WI38 (cell line): ENCODE measurements at regions not wholly inside any gene's neighbourhood (a gene's known extent, or its start where the extent isn't known, plus 50 kb on each side); places are given as distances from the start of the nearest gene placed in this dataset.

Experiments used
- H3K4me3 ChIP-seq: 2 replicates; pipeline ENCODE4 v1.5.1; 2011; ENCODE audit warnings: low read depth, mild to moderate bottlenecking, control low read depth, low read length
- TF ChIP-seq, protein P1 (sequence below): IDR thresholded peaks from 2 replicates; pipeline ENCODE4 v1.5.1; 2012; ENCODE audit warnings: low read depth, mild to moderate bottlenecking, control low read depth, low read length

DNA sequence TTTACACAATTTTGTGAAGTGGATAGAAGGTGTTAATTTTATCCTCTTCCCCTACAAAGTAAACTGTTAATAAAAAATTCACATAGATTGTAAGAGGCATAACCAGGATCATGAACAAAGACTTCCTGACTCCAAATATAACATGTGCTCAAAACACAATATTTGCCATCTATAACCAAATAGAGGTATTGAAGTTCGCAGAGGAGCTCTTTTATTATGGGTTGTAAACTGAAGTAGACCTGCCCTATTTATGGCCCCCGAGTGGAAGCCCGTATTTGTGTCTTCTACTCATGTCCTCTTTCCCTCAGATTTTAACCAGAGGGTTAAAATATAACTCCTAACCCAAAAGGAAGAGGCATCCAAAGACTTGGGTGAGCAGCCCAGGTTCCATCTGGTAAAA is 285.6 kb upstream of the COL8A1 start:
- TF ChIP-seq, protein P1, sequence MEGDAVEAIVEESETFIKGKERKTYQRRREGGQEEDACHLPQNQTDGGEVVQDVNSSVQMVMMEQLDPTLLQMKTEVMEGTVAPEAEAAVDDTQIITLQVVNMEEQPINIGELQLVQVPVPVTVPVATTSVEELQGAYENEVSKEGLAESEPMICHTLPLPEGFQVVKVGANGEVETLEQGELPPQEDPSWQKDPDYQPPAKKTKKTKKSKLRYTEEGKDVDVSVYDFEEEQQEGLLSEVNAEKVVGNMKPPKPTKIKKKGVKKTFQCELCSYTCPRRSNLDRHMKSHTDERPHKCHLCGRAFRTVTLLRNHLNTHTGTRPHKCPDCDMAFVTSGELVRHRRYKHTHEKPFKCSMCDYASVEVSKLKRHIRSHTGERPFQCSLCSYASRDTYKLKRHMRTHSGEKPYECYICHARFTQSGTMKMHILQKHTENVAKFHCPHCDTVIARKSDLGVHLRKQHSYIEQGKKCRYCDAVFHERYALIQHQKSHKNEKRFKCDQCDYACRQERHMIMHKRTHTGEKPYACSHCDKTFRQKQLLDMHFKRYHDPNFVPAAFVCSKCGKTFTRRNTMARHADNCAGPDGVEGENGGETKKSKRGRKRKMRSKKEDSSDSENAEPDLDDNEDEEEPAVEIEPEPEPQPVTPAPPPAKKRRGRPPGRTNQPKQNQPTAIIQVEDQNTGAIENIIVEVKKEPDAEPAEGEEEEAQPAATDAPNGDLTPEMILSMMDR, result no peak

DNA sequence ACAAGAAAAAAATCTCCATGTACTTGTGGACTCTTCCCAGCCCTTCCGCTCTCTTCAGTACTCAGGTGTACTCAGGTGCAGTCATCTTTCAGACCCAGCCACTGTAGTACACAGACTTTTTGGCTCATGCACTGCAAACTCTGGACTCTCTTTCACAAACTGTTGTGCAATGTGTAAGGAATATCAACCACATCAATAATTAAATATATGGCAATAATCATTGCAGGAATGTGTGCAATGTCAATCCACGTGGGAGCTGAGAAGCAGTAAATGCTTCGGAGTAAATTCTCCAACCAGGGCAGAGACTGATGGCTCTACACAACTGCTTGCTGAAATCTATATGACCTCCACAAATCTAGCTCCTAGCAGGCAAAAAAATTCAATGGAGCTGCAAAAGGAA is 287.3 kb upstream of the COL8A1 start:
- TF ChIP-seq, protein P1, result no peak

More for the DNA sequence above, 285.6 kb upstream of the COL8A1 start:
- H3K4me3 ChIP-seq, result no peak overlapping the region

DNA sequence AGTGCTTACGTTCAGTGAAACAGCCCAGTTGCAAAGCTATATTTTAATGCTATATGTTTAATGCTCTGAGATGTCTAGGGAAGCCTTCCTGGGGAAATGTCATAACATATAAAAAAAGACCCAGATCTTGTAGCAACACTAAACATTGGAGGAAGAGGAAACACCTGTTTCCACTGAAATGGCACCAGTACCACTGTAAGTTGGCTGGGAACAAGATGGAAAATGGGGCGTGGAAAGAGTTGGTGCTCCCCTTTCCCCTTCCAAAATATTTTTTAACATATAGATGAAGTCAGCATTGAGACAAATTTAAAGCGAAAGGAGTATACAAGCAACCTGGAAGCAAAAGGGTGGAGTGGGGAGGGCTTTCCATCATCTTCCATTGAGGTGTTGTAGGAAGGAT is 289.9 kb upstream of the COL8A1 start:
- H3K4me3 ChIP-seq, result no peak overlapping the region
- TF ChIP-seq, protein P1, result no peak

More for the DNA sequence above, 287.3 kb upstream of the COL8A1 start:
- no peak overlapping the region for H3K4me3 ChIP-seq

DNA sequence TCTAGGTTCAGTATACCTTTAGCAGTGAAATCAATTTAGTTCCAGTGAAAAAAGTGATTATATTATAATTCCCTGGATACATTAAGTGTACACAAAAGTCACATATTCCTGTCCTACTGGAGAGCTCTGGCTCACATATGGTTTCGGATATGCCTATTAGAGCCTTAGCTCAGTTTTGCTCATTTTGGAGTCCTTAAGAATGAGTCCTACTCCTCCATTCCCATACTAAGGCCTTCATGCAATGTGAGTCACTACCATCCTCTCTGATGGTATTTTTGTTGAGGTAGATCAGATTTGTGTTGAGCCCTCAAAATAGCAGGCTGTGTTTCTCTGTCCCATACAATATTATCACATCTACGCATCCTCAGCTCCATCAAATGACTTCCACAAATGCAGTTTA is 294.2 kb upstream of the COL8A1 start:
- no peak overlapping the region for H3K4me3 ChIP-seq
- TF ChIP-seq, protein P1, result no peak

DNA sequence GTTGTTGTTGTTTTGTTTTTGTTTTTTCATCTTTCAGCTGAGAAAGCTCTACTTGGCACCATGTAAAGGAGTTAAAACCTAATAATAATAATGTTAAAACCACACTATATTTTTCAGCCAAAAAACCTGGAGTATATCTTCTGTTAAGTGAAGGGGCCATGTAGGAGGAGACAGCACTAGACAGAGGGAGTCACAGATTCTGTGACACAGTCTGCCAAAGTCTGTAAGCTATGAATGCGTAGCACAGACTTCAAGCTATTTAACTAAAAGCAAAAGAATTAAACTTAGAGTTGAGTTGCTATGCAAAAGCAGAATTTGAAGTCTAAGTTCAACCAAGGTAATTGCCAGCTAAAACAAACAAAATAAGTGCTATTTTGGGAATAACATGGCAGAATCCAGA is 296.0 kb upstream of the COL8A1 start:
- no peak overlapping the region for H3K4me3 ChIP-seq
- TF ChIP-seq, protein P1, result no peak

DNA sequence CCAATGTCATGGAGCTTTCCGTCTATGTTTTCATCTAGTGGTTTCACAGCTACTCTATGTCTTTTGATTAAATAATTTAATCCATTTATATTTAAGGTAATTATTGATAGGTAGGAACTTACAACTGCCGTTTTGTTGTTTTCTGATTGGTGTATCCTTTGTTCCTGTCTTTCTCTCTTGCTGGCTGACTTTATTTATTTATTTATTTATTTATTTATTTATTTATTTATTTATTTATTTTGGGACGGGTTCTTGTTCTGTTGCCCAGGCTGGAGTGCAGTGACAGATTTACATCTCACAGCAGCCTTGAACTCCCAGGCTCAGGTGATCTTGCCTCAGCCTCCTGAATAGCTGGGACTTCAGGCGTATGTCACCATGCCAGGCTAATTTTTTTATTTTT is 299.2 kb upstream of the COL8A1 start:
- TF ChIP-seq, protein P1, result no peak
- no peak overlapping the region for H3K4me3 ChIP-seq

DNA sequence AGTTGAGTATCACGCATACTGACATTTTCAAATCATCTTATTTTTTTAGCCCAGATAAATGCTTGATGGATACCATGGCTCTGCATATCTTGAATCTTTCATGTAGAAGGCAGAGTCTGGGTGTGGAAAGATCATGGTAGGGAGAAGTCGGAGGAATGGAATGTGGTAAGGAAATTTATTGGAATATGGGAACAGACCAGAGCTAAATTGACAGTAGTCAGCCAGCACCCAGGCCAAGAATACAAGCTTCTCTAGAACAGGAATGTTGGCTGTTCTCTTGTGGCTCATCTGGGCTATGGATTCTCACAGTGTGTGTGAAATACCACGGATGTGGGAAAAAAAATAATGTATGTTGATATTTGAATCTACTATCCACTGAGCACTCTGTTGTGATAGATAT is 305.7 kb upstream of the COL8A1 start:
- H3K4me3 ChIP-seq, result no peak overlapping the region
- TF ChIP-seq, protein P1, result no peak
